Stimulated activated naive CD8-positive, alpha-beta T cell treated with anti-CD3 and anti-CD28 coated beads, Interleukin-15, Interleukin-2, amounts not matched to agents 100 U/mL and 50 U/mL, for 24 hours (primary cell): ENCODE measurements at regions not wholly inside any gene's neighbourhood (a gene's known extent, or its start where the extent isn't known, plus 50 kb on each side); places are given as distances from the start of the nearest gene placed in this dataset.
A peak's percentile ranks its signal among the peaks of the same experiment; 100 is the strongest.

Experiments used
- ATAC-seq: fragments of 150-1000 bp; cut with Tn5 transposase; one replicate; pipeline ENCODE4 v1.10.0; 2021
- DNase-seq: peaks from one replicate; pipeline ENCODE4 v3.0.0; 2021

- DNase-seq = no peak
- peak; percentile 21 for ATAC-seq
These were observed 101.7 kb upstream of the CASZ1 start for GRCh38 chr1:10897981-10898728.

DNA sequence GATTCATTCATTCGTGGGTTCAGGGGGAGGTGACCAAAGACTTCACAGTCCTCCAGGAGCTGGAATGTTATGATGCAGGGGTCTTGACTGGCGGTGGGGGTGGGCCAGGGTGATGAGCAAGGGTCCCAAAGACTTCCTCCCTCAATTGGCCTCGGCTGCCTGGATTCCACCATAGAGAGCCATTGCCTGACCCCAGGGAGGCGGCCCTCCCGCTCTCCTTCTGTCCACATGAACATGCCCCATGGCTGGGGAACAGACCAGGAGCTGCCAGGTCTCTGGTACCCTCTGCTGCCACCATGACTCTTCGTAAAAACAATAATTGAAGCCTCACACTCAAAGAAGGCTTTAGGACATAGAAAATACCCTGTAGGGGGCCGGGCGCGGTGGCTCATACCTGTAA lies 102.5 kb upstream of the CASZ1 start:
- no peak for DNase-seq
- ATAC-seq = no peak

GRCh38 chr1:10899490-10900250 lies 103.2 kb upstream of the CASZ1 start:
- DNase-seq (no peak), ATAC-seq (no peak)

GRCh38 chr1:10900251-10900651 lies 103.8 kb upstream of the CASZ1 start:
- ATAC-seq (no peak), DNase-seq (no peak)

GRCh38 chr1:10900691-10901090 lies 104.2 kb upstream of the CASZ1 start:
- no peak for ATAC-seq
- no peak for DNase-seq

GRCh38 chr1:10901091-10901890 lies 104.8 kb upstream of the CASZ1 start:
- ATAC-seq (no peak), DNase-seq (no peak)

DNA sequence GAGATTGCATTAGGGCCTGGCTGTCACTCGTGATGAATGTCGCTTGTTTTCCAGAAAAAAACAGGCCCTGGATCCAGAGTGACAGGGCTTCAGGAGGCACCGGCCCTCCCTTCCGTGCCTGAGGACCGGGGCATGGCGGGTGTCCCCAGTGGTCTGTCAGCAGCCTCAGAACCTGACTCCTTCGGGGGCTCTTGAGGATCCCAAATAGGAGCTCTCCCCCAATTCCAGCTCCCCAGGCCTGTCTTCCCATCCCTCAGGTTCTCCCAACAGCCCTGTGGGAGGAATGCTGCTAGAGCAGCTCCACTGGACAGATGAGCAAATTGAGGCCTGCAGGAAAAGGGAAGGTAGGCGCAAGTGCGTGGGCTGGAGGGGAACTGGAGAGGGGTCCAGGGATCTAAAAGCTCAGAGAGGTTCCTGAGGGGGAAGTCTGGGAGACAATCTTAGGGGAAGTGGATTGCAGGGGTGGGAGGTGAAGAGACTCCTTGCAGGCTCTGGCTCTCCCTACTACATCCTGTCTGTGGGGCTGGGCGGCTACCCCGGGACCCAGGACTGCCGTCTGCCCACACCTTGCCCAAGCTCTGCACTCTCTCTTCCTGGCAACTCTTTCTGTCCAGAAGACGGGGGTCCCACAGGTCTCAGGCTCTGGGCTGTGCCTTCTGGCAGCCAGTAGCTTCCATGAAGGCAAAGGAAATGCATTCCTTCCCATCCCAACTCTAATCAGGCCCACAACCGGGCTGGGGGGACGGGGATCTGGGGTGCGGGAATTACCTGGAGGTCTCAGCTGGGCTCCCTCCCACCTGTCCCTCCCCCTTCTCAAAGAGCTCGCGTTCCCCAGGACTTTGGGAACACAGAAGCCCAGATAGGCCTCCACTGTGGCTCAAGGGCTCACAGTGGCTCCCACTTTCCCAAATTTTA lies 105.7 kb upstream of the CASZ1 start:
- DNase-seq (no peak), ATAC-seq (no peak)

GRCh38 chr1:10903421-10903820 lies 107.0 kb upstream of the CASZ1 start:
- no peak for ATAC-seq
- no peak for DNase-seq

DNA sequence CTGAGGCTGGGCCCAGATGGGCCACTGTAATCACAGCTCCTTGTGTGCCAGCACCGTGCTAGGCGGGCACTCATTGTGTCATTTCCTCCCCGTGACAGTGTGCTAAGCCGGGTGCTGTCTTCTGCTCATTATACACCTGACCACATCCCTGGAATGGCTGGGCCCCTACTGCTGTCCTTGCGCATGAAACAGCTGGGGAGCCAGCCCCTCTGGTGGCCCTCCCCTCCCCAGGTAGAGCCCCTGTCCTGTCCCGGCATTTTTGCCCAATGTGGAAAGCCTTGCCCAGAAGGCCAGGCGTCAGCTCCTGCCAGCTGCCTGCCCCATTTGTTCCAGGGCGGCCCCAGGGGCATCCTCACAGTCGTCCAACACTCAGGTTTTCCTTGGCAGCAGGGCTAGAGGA lies 107.4 kb upstream of the CASZ1 start:
- ATAC-seq (peak; percentile 51), DNase-seq (peak; percentile 30)

- DNase-seq = peak; percentile 41
- ATAC-seq = no peak
These were observed 107.8 kb upstream of the TARDBP start for GRCh38 chr1:10904396-10905358.

DNA sequence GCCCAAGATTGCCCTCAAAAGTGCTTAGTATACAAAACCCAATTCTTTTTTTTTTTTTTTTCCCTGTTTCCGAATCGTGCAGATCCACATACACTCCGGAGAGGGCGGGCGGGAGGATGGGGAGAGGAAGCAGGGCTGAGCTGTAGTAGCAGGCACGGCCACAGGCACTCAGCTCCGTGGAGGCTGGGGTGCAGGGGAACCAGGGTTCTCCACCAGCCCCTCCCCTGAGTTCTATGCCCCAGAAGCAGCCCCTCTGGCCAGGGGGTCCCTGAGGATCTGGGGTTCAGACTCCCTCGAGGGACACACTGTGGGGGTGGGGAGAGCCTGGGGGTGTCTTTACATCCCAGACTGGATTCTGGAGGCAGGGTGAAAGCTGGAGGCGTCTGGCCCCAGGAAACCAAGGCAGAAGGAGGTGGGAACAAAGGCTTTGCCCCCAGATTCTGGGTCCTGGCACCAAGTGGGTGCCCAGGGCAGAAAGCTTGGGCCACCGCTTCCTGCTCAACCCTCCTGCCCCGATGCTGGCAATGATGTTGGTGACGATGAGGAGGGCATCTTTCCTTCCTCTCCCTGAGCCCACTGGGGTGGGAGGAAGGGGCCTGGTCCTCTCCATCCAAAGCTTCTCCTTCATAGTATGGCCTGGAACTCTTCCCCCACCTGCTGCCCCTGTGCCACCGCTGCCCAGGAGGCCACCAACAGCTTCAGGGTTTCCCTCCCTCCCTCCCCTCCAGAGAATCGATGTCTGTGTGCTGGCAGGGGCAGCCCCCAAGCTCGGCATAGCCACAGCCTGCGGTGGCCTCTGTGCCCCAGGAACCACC lies 106.4 kb upstream of the TARDBP start:
- DNase-seq (no peak), ATAC-seq (no peak)

GRCh38 chr1:10906866-10907519 lies 105.5 kb upstream of the TARDBP start:
- DNase-seq (no peak), ATAC-seq (no peak)

DNA sequence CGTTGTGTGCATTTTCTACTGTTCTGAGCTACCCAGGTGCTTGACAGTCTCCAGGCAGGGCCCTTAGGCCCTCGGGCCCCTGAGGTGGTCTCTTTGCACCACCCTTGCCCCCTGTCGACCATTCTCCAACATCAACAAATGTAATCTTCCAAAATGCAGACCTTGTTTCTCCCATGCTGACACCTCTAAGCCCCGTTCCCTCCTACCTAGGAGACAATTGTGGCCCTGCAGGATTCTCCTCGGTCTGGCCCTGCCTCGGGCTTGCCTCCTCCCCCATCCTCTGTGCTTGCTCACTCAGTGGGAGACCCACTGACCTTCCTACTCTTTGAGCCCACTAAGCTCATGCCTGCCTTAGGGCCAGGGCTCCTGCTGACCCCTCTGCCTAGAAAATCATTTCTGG lies 104.2 kb upstream of the TARDBP start:
- DNase-seq = no peak
- ATAC-seq = no peak

GRCh38 chr1:10909697-10910680 lies 102.5 kb upstream of the TARDBP start:
- ATAC-seq (peak; percentile 80), DNase-seq (peak; percentile 88)

DNA sequence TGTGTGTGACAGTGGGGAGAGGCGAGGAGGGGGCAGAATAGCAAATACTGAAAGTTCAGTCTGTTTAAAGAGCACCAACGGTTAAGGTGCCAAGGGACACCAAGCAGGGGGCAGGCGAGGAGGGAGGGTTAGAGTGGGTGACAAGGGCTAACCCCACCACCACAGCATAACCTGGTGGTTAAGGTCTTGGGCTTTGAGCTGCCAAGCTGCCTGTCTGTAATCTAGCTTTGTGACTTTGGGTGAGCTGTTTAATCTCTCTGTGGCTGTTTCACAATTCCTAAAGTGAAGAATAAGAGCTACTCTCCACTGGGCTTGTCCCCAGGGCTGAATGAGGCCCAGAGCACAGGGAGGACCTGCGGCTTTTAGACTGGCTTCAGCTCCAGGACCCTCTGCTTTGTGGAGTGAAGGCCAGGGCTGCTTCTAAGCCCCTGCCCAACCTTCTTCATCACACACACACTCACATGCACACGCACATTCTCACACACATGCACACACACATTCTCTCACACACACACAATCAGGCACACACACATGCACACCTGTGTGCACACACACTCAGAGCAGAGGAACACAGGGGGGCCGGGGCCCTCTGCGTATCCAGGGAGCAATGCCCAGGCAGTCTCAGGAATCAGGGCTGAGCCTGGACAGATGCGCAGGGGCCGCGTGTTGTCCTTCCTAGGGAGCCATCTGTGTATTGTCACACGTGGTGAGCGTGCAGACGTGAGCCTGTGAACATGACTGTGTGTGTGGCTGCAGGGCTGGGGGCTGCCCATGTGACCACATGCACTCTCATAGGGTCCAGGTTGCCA lies 101.6 kb upstream of the TARDBP start:
- ATAC-seq = no peak
- DNase-seq = no peak

DNA sequence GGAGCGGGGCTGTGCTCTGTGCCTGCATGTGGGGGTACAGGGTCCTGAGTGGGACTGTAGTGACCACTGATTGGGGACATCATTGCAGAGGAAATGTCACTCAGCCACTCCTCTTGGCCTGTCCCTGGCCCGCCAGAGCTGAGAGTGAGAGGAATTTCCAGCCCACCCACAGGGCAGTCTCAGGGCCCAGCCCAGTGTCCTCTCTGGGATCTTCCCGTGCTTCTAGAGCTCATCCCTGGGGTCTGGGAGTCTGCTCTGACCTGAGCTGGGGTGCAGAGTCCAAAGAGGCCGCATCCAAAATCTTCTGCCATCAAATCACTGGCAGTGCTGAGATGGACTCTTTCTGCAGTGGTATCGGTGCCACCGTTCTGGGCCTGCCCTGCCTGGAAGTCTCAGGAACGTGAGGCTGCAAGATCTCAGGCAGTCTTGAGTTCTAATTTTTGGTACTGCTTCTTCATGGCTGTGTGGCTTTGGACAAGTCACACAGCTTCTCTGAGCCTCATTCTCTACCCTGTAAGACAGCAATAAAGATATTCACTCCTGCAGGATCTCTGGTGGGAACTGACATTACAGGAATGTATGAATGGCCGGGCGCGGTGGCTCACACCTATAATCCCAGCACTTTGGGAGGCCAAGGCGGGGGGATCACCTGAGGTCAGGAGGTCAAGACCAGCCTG lies 100.8 kb upstream of the TARDBP start:
- ATAC-seq (no peak), DNase-seq (no peak)
